ENCODE measurements at regions not wholly inside any gene's neighbourhood (a gene's known extent, or its start where the extent isn't known, plus 50 kb on each side); places are given as distances from the start of the nearest gene placed in this dataset.

DNA sequence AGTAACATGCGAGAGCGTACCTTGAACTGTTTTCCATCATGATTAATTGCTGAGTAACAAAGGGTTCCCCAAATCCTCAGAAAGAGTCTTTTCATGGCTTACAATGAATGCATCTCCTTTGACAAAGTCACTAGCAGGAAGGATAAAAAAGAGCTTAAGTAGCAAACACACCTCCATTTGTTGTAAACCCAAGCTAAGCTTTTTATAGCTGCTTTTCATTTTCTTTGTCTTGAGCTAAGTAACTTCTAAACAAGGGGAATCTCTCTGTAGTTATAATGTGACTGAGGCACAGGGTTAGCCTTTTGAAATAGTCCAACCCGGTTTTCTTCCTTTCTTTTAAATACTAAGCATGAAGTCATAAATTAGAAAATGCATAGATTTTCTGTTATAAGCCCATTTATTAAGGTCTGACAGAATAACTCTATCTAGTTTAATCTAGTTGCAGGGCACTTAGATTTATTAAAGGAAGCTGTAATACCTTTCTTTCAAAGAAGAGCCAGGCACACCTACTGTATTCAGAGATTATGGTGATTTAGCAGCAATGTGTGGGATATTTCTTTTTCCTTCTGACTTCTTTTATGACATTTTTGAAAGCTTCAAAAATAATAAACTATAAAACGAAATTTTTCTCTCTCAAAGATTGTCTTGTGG is 226.9 kb upstream of the SMIM31 start:
- Histone ChIP-seq H3K9ac (ENCODE audit: low read depth in 2 of 2, low read length in 2 of 2) (no peak overlapping the region), H3K27me3 (no peaks in the 10 kb centered on the region), H3K36me3 (no peaks in the 10 kb centered on the region), H3K27ac (no peak overlapping the region), H3K9me3 (no peaks in the 10 kb centered on the region), H3K4me1 (no peaks in the 10 kb centered on the region), H3K4me3 (no peak overlapping the region)
- no peak for DNase-seq
- intact Hi-C loops (cut with DNase I): no loop called here
- TF ChIP-seq, protein P1, sequence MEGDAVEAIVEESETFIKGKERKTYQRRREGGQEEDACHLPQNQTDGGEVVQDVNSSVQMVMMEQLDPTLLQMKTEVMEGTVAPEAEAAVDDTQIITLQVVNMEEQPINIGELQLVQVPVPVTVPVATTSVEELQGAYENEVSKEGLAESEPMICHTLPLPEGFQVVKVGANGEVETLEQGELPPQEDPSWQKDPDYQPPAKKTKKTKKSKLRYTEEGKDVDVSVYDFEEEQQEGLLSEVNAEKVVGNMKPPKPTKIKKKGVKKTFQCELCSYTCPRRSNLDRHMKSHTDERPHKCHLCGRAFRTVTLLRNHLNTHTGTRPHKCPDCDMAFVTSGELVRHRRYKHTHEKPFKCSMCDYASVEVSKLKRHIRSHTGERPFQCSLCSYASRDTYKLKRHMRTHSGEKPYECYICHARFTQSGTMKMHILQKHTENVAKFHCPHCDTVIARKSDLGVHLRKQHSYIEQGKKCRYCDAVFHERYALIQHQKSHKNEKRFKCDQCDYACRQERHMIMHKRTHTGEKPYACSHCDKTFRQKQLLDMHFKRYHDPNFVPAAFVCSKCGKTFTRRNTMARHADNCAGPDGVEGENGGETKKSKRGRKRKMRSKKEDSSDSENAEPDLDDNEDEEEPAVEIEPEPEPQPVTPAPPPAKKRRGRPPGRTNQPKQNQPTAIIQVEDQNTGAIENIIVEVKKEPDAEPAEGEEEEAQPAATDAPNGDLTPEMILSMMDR (IDR thresholded peaks at IDR 0.05): no peak

DNA sequence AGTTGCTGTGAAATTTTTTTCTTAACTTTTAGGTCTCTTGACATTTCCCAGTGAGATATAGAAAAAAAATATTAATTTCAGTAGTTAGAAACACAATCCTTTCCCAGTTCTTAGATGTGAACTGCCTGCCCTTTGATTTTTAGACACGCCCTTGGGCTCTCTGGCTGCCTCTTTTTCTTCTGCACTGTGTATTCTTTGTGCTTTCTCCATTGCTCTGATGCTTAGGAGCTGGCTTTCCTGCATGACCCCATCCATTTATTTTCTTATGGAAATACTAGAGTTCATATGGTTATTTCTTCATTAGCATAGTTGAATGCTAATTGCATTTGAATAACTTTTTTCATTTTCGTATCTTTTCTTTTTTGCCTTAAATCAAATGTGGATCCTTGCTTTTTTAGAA is 224.9 kb upstream of the SMIM31 start:
- H3K27me3 ChIP-seq: no peaks in the 10 kb centered on the region
- no peak for DNase-seq
- no peaks in the 10 kb centered on the region for H3K9me3 ChIP-seq
- no peaks in the 10 kb centered on the region for H3K36me3 ChIP-seq
- no peak overlapping the region for H3K27ac ChIP-seq
- intact Hi-C loops (cut with DNase I): no loop called here
- H3K4me3 ChIP-seq: no peak overlapping the region
- TF ChIP-seq, protein P1 (IDR thresholded peaks at IDR 0.05): no peak
- H3K4me1 ChIP-seq: no peaks in the 10 kb centered on the region
- H3K9ac ChIP-seq (ENCODE audit: low read depth in 2 of 2, low read length in 2 of 2): no peak overlapping the region

DNA sequence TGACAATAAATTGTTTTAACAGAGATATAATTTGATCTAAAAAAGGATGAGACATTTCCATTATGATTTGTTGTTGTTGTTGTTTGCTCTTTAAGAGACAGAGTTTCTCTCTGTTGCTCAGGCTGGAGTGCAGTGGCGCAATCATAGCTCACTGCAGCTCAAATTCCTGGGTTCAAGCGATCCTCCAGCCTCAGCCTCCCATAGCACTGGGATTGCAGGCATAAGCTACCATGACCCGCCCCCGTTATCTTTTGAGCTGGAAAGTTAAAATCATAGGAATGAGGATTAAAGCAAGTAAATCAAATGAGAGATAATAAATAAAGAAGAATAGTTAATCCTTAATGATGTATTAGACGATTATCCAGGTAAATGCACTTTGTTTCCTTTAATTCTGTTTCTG is 224.4 kb upstream of the SMIM31 start:
- H3K4me3 ChIP-seq: no peak overlapping the region
- H3K36me3 ChIP-seq: no peaks in the 10 kb centered on the region
- H3K27me3 ChIP-seq: no peaks in the 10 kb centered on the region
- TF ChIP-seq, protein P1 (IDR thresholded peaks at IDR 0.05): no peak
- H3K4me1 ChIP-seq: no peaks in the 10 kb centered on the region
- no peak overlapping the region for H3K27ac ChIP-seq
- intact Hi-C loops (cut with DNase I): no loop called here
- no peak for DNase-seq
- no peak overlapping the region for H3K9ac ChIP-seq (ENCODE audit: low read depth in 2 of 2, low read length in 2 of 2)
- no peaks in the 10 kb centered on the region for H3K9me3 ChIP-seq

DNA sequence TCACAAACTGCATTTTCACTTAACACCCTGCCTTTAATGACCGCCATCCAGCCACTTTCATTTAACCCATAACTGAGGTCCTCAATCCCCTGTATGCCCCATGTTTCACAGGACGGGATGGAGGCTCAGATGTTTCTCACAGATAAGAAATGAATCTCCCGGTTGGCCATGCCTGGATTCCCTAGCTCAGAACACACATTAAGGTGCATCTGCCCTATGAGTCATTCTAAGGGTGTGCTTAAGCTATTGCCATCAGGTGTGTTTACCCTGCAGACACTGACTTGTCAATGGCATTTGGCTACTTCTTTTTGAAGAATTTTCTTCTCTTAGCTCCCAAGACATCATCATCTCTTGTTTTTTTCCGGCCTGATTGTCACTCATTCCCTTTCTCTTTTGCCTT is 222.6 kb upstream of the SMIM31 start:
- no peak overlapping the region for H3K27ac ChIP-seq
- intact Hi-C loops (cut with DNase I): no loop called here

DNA sequence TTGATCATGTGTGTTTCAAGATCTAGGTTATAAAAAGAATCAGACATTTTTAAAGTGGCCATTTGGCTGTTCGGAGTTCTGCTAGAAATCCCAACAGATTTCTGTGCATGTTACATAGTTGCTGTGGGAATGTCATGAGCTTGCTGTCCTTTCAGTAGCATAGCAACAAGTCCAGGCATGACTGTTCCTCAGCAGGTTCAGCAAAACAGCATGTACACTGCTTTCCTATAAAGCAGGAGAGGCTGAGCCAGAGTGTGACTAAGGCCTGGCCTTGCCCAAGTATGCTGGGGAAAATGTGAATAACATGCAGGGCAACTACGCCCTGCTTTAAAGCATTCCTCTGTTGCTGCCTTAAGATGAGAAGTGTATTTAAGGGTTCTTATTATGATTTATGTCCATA is 217.1 kb upstream of the SMIM31 start:
- DNase-seq: no peak
- Histone ChIP-seq H3K36me3 (no peaks in the 10 kb centered on the region), H3K27ac (no peak overlapping the region), H3K9ac (ENCODE audit: low read depth in 2 of 2, low read length in 2 of 2) (no peak overlapping the region), H3K9me3 (no peaks in the 10 kb centered on the region), H3K27me3 (no peaks in the 10 kb centered on the region), H3K4me3 (no peak overlapping the region), H3K4me1 (no peaks in the 10 kb centered on the region)
- TF ChIP-seq, protein P1 (IDR thresholded peaks at IDR 0.05): no peak
- intact Hi-C loops (cut with DNase I): no loop called here

More for the DNA sequence above, 222.6 kb upstream of the SMIM31 start:
- Histone ChIP-seq H3K4me1 (no peaks in the 10 kb centered on the region), H3K27me3 (no peaks in the 10 kb centered on the region), H3K9ac (ENCODE audit: low read depth in 2 of 2, low read length in 2 of 2) (no peak overlapping the region), H3K4me3 (no peak overlapping the region), H3K36me3 (no peaks in the 10 kb centered on the region), H3K9me3 (no peaks in the 10 kb centered on the region)
- no peak for DNase-seq
- TF ChIP-seq, protein P1 (IDR thresholded peaks at IDR 0.05): no peak
